Naive thymus-derived CD4-positive, alpha-beta T cell (primary cell): ENCODE measurements at regions not wholly inside any gene's neighbourhood (a gene's known extent, or its start where the extent isn't known, plus 50 kb on each side); places are given as distances from the start of the nearest gene placed in this dataset.

Experiments
- ATAC-seq: fragments of 150-1000 bp; cut with Tn5 transposase; 2 replicates; pipeline ENCODE4 v1.10.0; 2021; ENCODE audit warnings: mild to moderate bottlenecking, moderate library complexity
- CTCF ChIA-PET: fragments of 350-600 bp; sonication (Branson Sonifier 250); formaldehyde crosslinking; loops from one replicate; lab custom pipeline; 2021; ENCODE audit warnings: antibody characterized with exemption; lab: Charles Lee
- POLR2A ChIA-PET: fragments of 350-600 bp; sonication (Branson Sonifier 250); formaldehyde crosslinking; loops from one replicate; lab custom pipeline; 2021; ENCODE audit warnings: antibody characterized with exemption, inconsistent platforms; lab: Charles Lee
- DNase-seq, 9 donors: peaks; one replicate each; pipeline versions ENCODE4 v3.0.0 to v3.0.0-alpha.2; 2020 to 2022; ENCODE audit warnings: mixed read lengths in 1 of 9
- H3K27ac ChIP-seq: one replicate; pipeline ENCODE4 v1.7.0; 2013; ENCODE audit warnings: mild to moderate bottlenecking, low read depth, low read length, moderate library complexity
- H3K27me3 ChIP-seq, 2 donors: one replicate each; pipeline ENCODE4 v1.7.0; 2013; ENCODE audit warnings: low read length in 2 of 2, mild to moderate bottlenecking in 2 of 2, moderate library complexity in 2 of 2; ENCODE audit not compliant: control insufficient read depth in 2 of 2, insufficient read depth in 2 of 2
- H3K36me3 ChIP-seq, 3 experiments: 1 replicate in 2 of 3; 2 replicates in 1 of 3; pipeline ENCODE4 v1.7.0; 2013; ENCODE audit warnings: low read length in 3 of 3, mild to moderate bottlenecking in 3 of 3, moderate library complexity in 1 of 3; ENCODE audit not compliant: insufficient read depth in 3 of 3, control insufficient read depth in 2 of 3
- H3K4me1 ChIP-seq, 2 donors: one replicate each; pipeline ENCODE4 v1.7.0; 2013; ENCODE audit warnings: low read length in 2 of 2, mild to moderate bottlenecking in 2 of 2, moderate library complexity in 1 of 2; ENCODE audit not compliant: control insufficient read depth in 2 of 2, insufficient read depth in 2 of 2
- H3K4me3 ChIP-seq: 2 replicates; pipeline ENCODE4 v1.7.0; 2013; ENCODE audit warnings: mild to moderate bottlenecking, low read length
- H3K9me3 ChIP-seq, 3 experiments: 1 replicate in 2 of 3; 2 replicates in 1 of 3; pipeline ENCODE4 v1.7.0; 2013; ENCODE audit warnings: low read length in 3 of 3; ENCODE audit not compliant: control insufficient read depth in 2 of 3
- H3K27ac Mint-ChIP-seq, 9 donors: one replicate each; pipeline ENCODE4 v1.8.0; 2020 to 2022; ENCODE audit warnings: mixed read lengths in 9 of 9, mild to moderate bottlenecking in 8 of 9, moderate library complexity in 5 of 9, inconsistent platforms in 2 of 9
- H3K27me3 Mint-ChIP-seq, 5 donors: one replicate each; pipeline ENCODE4 v1.8.0; 2021 to 2022; ENCODE audit warnings: mixed read lengths in 5 of 5, mild to moderate bottlenecking in 1 of 5
- H3K36me3 Mint-ChIP-seq, 5 donors: one replicate each; pipeline ENCODE4 v1.8.0; 2020 to 2022; ENCODE audit warnings: mixed read lengths in 5 of 5, mild to moderate bottlenecking in 3 of 5, inconsistent platforms in 1 of 5
- H3K4me1 Mint-ChIP-seq, 7 donors: one replicate each; pipeline ENCODE4 v1.8.0; 2020 to 2022; ENCODE audit warnings: mixed read lengths in 7 of 7, mild to moderate bottlenecking in 3 of 7, inconsistent platforms in 1 of 7
- H3K4me3 Mint-ChIP-seq, 10 donors: one replicate each; pipeline ENCODE4 v1.8.0; 2020 to 2022; ENCODE audit warnings: mild to moderate bottlenecking in 10 of 10, mixed read lengths in 10 of 10, moderate library complexity in 6 of 10, inconsistent platforms in 2 of 10
- H3K9me3 Mint-ChIP-seq, 11 donors: one replicate each; pipeline ENCODE4 v1.8.0; 2020 to 2022; ENCODE audit warnings: mixed read lengths in 11 of 11, mild to moderate bottlenecking in 4 of 11, inconsistent platforms in 1 of 11, moderate library complexity in 1 of 11
- intact Hi-C, 2 donors: fragments of 100-400 bp; cut with micrococcal nuclease; formaldehyde crosslinking; loops; one replicate each; pipeline ENCODE4 v1.15.1; 2023

DNA sequence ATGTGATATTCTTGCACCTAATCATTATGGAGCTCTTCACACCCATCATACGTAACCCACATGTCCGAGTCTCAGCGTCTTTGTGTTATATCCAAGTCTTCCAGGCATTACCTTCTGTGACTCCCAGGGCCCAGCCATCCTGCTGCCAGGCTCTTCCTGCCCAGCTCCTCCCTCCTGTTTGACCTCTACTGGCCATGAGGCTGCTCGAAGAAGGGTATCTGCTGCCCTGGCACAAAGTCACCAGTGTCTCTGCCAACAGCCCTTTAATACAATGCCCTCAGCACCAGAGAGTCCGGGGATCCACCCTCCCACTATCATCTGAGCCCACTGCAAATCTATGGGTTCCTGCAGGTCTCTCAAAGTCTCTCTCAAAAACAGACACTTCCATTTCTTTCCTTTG lies 65.3 kb upstream of the WAC start:
- no peak overlapping the region for H3K27ac Mint-ChIP-seq
- peaks cover 0 to 5% (median 0%) of the 10 kb centered on the region in 11 donors for H3K9me3 Mint-ChIP-seq

DNA sequence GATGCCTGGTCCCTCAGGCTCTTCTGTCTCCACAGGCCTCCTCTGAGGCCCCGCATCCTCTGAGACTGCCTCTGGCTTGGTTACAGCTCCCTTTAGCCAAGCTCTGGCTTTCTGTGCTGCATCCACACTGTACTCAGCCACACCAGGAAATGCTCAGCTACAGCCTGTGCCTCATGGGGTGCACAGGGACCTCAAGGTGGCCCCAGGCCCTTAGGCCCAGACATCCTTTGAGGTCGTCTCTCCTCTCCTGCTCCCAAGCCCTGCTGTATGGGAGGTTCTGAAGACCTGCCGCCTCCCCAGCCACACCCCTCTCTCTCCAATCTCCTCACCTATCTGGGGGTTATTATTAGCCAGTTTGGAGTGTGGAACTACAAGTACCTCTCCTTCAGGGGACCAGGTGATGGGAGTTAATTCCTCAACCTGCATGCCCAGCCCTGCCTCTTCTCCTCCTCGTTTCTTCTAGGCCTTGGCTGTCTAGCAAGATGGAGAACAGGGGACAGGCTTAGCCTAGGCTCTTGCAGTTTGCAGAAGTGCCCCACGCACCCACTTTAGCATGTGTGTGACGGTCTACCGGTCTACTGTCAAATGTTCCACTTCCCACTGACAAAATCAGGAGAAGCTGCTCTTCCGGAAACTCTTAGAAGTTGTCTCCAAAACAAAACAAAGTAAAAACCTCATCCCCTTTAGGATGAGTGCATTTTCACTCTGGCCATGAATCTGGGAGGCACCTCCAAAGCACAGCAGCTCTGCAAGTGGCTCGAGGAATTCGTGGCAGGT lies 64.0 kb upstream of the WAC start:
- H3K27me3 ChIP-seq = no peaks in the 10 kb centered on the region
- H3K4me3 Mint-ChIP-seq = no peak overlapping the region
- peaks cover 0 to 3% (median 0%) of the 10 kb centered on the region in 5 donors for H3K36me3 Mint-ChIP-seq
- H3K27me3 Mint-ChIP-seq = peaks cover 0 to 9% (median under 1%) of the 10 kb centered on the region in 5 donors
- ATAC-seq (no peak), DNase-seq (no peak)
- H3K4me1 Mint-ChIP-seq = no peaks in the 10 kb centered on the region
- H3K27ac ChIP-seq = no peak overlapping the region
- POLR2A ChIA-PET = no interaction called here
- intact Hi-C loops = no loop called here
- no peak overlapping the region for H3K27ac Mint-ChIP-seq
- CTCF ChIA-PET = no interaction called here
- no peaks in the 10 kb centered on the region for H3K4me1 ChIP-seq
- H3K9me3 Mint-ChIP-seq = peaks cover 0 to 5% (median 0%) of the 10 kb centered on the region in 11 donors
- no peaks in the 10 kb centered on the region for H3K9me3 ChIP-seq
- H3K36me3 ChIP-seq = no peaks in the 10 kb centered on the region
- no peak overlapping the region for H3K4me3 ChIP-seq

More for the DNA sequence above, 65.3 kb upstream of the WAC start:
- Mint-ChIP-seq H3K4me1 (no peaks in the 10 kb centered on the region), H3K27me3 (peaks cover 0 to 12% (median 4%) of the 10 kb centered on the region in 5 donors), H3K4me3 (no peak overlapping the region), H3K36me3 (peaks cover 0 to 3% (median 0%) of the 10 kb centered on the region in 5 donors)
- no peak overlapping the region for H3K4me3 ChIP-seq
- no peak for DNase-seq
- ChIA-PET POLR2A (no interaction called here), CTCF (no interaction called here)
- H3K9me3 ChIP-seq = no peaks in the 10 kb centered on the region
- intact Hi-C loops = no loop called here
- ATAC-seq = no peak
- H3K4me1 ChIP-seq = no peaks in the 10 kb centered on the region
- H3K36me3 ChIP-seq = no peaks in the 10 kb centered on the region
- H3K27me3 ChIP-seq = no peaks in the 10 kb centered on the region
- H3K27ac ChIP-seq = no peak overlapping the region

DNA sequence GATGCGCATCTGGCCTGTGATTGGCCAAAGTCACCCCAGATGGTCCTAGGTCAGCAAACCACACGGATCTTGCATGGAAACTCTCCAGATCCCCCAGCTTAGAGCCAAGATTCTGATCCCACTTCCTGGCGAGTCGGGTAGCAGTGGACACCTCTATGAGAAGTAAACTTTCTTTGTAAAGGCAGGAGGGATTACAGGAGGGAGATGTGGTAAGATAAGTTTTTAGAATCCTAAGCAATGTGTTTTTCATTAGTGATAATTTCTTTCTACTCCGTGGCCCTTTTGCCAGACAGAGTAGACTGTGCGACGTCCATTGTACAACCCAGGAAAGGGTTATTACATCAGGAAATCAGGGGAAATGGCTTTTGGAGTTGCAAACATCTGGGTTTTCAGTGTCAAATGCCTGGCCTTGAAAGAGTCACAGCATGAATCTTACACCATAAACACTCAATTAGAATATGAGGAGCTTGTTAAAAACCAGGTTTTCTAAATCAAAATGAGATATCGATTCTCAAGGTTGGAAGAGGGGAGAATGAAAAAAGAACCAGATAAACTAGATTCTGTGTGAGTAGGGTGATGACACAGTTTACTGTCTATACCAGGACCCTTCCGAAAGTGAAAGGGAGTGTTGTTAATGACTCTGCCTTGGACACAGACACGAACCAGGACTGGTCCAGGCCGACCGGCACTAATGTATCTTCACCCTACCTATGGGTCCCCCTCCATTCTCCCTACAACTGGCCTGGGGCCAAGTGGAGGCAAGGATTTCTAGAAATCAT lies 61.9 kb upstream of the WAC start:
- H3K27me3 ChIP-seq = no peaks in the 10 kb centered on the region
- no peaks in the 10 kb centered on the region for H3K9me3 ChIP-seq
- H3K4me3 ChIP-seq = no peak overlapping the region
- DNase-seq (no peak), ATAC-seq (no peak)
- intact Hi-C loops = no loop called here
- Mint-ChIP-seq H3K27me3 (peaks cover 0 to 12% (median 4%) of the 10 kb centered on the region in 5 donors), H3K27ac (no peak overlapping the region), H3K4me3 (peak overlapping the region in 1 of 10 donors; percentile 30), H3K9me3 (peaks cover 0 to 5% (median 0%) of the 10 kb centered on the region in 11 donors), H3K36me3 (peaks cover 0 to 7% (median 3%) of the 10 kb centered on the region in 5 donors), H3K4me1 (no peaks in the 10 kb centered on the region)
- H3K36me3 ChIP-seq = no peaks in the 10 kb centered on the region
- no peak overlapping the region for H3K27ac ChIP-seq
- H3K4me1 ChIP-seq = no peaks in the 10 kb centered on the region
- CTCF ChIA-PET = no interaction called here
- POLR2A ChIA-PET = interaction anchor here (1.1 kb wide), 1 partner anchor 44 kb away, joined by 3 read pairs; no protein-coding TSS in a partner anchor

DNA sequence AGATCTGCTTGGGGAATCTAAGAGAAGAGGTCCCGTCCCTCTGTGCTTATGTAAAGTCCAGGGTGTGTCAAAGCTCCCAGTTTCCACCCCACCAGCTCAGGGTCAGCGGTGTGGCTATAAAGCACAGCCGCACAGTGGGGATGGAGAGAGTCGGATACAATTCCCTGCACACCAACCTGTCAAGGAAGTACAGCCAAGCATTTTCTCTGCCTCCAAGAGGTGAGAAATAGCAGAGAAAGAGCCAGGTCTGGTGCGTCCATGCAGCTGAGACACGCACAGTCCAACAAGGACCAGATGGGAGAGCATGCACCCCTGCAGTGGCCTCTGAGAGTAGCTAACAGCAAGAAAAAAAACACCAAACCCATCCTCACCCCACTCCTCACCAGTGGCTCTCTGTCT lies 61.3 kb upstream of the WAC start:
- Mint-ChIP-seq H3K36me3 (peaks cover 0 to 4% (median 3%) of the 10 kb centered on the region in 5 donors), H3K4me3 (peak overlapping the region in 1 of 10 donors; percentile 30), H3K27me3 (peaks cover 0 to 16% (median 4%) of the 10 kb centered on the region in 5 donors), H3K27ac (no peak overlapping the region), H3K4me1 (no peaks in the 10 kb centered on the region), H3K9me3 (peaks cover 0 to 3% (median 0%) of the 10 kb centered on the region in 11 donors)
- no peak overlapping the region for H3K4me3 ChIP-seq
- no peaks in the 10 kb centered on the region for H3K4me1 ChIP-seq
- no peak for DNase-seq
- ATAC-seq = no peak
- ChIA-PET POLR2A (no interaction called here), CTCF (no interaction called here)
- H3K27ac ChIP-seq = no peak overlapping the region
- H3K36me3 ChIP-seq = no peaks in the 10 kb centered on the region
- H3K27me3 ChIP-seq = no peaks in the 10 kb centered on the region
- intact Hi-C loops = no loop called here
- no peaks in the 10 kb centered on the region for H3K9me3 ChIP-seq

DNA sequence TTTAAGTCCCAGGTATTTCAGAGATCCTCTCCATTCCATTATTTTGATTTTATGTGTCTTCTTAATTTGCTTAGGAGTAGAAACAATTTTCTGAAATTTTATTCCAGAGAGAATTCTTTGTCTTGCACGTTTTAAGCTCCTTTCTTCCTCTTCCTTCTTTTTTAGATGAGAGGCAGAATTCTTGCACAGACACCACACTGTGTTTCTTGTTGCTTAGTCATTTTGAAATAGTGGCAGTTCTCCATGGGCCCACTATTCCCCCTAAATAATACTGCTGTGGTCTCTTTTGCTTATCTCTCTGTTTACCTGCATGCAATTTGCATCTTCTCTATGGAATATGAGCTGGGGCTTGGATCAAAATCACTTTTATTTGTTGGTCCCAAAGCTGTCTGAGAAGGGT lies 54.3 kb upstream of the WAC start:
- H3K27me3 Mint-ChIP-seq = peaks cover 0 to 24% (median 7%) of the 10 kb centered on the region in 5 donors
- ChIA-PET POLR2A (no interaction called here), CTCF (no interaction called here)
- no peaks in the 10 kb centered on the region for H3K4me1 ChIP-seq
- H3K36me3 ChIP-seq = no peaks in the 10 kb centered on the region
- no peak overlapping the region for H3K27ac Mint-ChIP-seq
- H3K4me3 ChIP-seq = no peak overlapping the region
- intact Hi-C loops = no loop called here
- no peak overlapping the region for H3K27ac ChIP-seq
- DNase-seq (no peak), ATAC-seq (no peak)
- H3K4me1 Mint-ChIP-seq = no peaks in the 10 kb centered on the region
- no peaks in the 10 kb centered on the region for H3K27me3 ChIP-seq
- peaks cover 0 to 6% (median 0%) of the 10 kb centered on the region in 11 donors for H3K9me3 Mint-ChIP-seq
- no peaks in the 10 kb centered on the region for H3K9me3 ChIP-seq
- H3K4me3 Mint-ChIP-seq = no peak overlapping the region
- peaks cover 0 to 7% (median 3%) of the 10 kb centered on the region in 5 donors for H3K36me3 Mint-ChIP-seq

DNA sequence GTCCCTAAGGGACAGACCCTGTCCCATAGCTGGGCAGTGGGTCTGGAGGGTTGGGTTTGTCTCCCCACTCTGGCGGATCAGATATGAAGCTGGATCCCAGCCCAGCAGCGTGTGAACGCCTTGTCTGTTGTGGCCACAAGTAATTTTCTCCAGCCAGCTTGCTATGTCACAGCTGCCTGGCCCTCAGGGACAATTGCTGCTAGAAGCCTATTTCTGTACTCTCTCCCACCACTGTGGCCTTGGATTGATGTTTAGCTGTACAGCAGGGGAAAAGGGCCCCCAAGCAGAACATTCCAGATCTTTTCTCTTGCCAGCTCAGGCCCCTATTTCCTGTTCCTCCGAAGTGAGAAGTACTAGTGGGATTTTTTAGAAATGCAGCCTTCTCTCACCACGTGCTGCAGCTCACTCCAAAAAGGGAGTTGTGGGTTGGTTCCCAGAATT lies 53.5 kb upstream of the WAC start:
- Histone ChIP-seq H3K4me1 (no peaks in the 10 kb centered on the region), H3K27me3 (no peaks in the 10 kb centered on the region), H3K9me3 (no peaks in the 10 kb centered on the region), H3K27ac (no peak overlapping the region), H3K36me3 (no peaks in the 10 kb centered on the region), H3K4me3 (no peak overlapping the region)
- no peak overlapping the region for H3K4me3 Mint-ChIP-seq
- peak overlapping the region in 1 of 9 donors; percentile 1 for H3K27ac Mint-ChIP-seq
- intact Hi-C loops = no loop called here
- H3K36me3 Mint-ChIP-seq = peaks cover 0 to 3% (median 0%) of the 10 kb centered on the region in 5 donors
- ATAC-seq (no peak), DNase-seq (no peak)
- ChIA-PET POLR2A (no interaction called here), CTCF (interaction anchor here (0.6 kb wide), 1 partner anchor 23 kb away, joined by 3 read pairs; no protein-coding TSS in a partner anchor)
- peaks cover 0 to 17% (median 7%) of the 10 kb centered on the region in 5 donors for H3K27me3 Mint-ChIP-seq
- peaks cover 0 to 6% (median 0%) of the 10 kb centered on the region in 11 donors for H3K9me3 Mint-ChIP-seq
- H3K4me1 Mint-ChIP-seq = no peaks in the 10 kb centered on the region
